Neural progenitor cell (in vitro differentiated cells): ENCODE measurements at regions not wholly inside any gene's neighbourhood (a gene's known extent, or its start where the extent isn't known, plus 50 kb on each side); places are given as distances from the start of the nearest gene placed in this dataset.

Source experiments
- EZH2phosphoT487 ChIP-seq: fragments of 200-600 bp; sonication (generic); IDR thresholded peaks from 2 replicates; pipeline ENCODE4 v1.6.1; 2017; ENCODE audit warnings: antibody characterized with exemption
- TF ChIP-seq, protein P1 (sequence below): fragments of 200-600 bp; sonication (generic); IDR thresholded peaks from 2 replicates; pipeline ENCODE4 v1.5.1; 2017; ENCODE audit warnings: antibody characterized with exemption, mild to moderate bottlenecking

DNA sequence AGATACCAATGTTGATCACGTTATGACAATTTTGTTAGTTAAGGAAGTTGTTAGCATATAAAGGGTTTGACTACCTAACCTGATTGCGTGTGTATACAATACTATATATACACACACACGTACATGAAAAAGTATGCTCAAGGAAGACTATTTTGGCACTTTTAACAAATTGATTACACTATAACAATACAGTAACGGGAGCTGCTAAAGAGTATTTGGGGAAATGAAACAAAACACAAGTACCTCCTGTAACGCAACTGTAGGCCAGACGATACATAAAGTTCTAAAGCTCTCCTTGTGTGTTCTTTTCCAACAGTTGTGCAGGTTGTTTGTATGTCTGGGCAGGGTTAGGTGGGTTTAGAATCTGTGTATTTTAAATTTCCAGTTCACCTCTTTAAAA, 98.7 kb downstream of the PLEKHG1 start:
- TF ChIP-seq, protein P1, sequence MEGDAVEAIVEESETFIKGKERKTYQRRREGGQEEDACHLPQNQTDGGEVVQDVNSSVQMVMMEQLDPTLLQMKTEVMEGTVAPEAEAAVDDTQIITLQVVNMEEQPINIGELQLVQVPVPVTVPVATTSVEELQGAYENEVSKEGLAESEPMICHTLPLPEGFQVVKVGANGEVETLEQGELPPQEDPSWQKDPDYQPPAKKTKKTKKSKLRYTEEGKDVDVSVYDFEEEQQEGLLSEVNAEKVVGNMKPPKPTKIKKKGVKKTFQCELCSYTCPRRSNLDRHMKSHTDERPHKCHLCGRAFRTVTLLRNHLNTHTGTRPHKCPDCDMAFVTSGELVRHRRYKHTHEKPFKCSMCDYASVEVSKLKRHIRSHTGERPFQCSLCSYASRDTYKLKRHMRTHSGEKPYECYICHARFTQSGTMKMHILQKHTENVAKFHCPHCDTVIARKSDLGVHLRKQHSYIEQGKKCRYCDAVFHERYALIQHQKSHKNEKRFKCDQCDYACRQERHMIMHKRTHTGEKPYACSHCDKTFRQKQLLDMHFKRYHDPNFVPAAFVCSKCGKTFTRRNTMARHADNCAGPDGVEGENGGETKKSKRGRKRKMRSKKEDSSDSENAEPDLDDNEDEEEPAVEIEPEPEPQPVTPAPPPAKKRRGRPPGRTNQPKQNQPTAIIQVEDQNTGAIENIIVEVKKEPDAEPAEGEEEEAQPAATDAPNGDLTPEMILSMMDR = no peak
- TF ChIP-seq EZH2phosphoT487 = no peak
